GDM1 (cell line): ENCODE measurements at regions not wholly inside any gene's neighbourhood (a gene's known extent, or its start where the extent isn't known, plus 50 kb on each side); places are given as distances from the start of the nearest gene placed in this dataset.

Experiments
- DNase-seq: peaks from one replicate; lab custom pipeline; 2025; lab: John Stamatoyannopoulos, UW

- DNase-seq, result no peak
Measured at GRCh38 chr17:79192503-79193351, 118.1 kb downstream of the ENGASE start.

GRCh38 chr17:79191270-79191934, 116.8 kb downstream of the ENGASE start:
- DNase-seq, result no peak

- DNase-seq, result no peak
Measured at GRCh38 chr17:79189305-79189704, 114.7 kb downstream of the ENGASE start.

- no peak for DNase-seq
Measured at GRCh38 chr17:79188685-79189084, 114.1 kb downstream of the ENGASE start.

GRCh38 chr17:79188048-79188447, 113.4 kb downstream of the ENGASE start:
- DNase-seq, result no peak

- DNase-seq, result no peak
Measured at GRCh38 chr17:79187186-79187585, 112.6 kb downstream of the ENGASE start.

- DNase-seq, result no peak
Measured at GRCh38 chr17:79186406-79186805, 111.8 kb downstream of the ENGASE start.

GRCh38 chr17:79185671-79186070, 111.0 kb downstream of the ENGASE start:
- DNase-seq, result no peak

GRCh38 chr17:79184219-79184618, 109.6 kb downstream of the ENGASE start:
- DNase-seq, result no peak

GRCh38 chr17:79183293-79184158, 108.9 kb downstream of the ENGASE start:
- no peak for DNase-seq

- no peak for DNase-seq
Measured at GRCh38 chr17:79183043-79183292, 108.3 kb downstream of the ENGASE start.

GRCh38 chr17:79182176-79183042, 107.8 kb downstream of the ENGASE start:
- no peak for DNase-seq

- no peak for DNase-seq
Measured at GRCh38 chr17:79180358-79181005, 105.9 kb downstream of the ENGASE start.

- no peak for DNase-seq
Measured at GRCh38 chr17:79179334-79179733, 104.7 kb downstream of the ENGASE start.

GRCh38 chr17:79177877-79178276, 103.3 kb downstream of the ENGASE start:
- no peak for DNase-seq

- no peak for DNase-seq
Measured at GRCh38 chr17:79176792-79177601, 102.4 kb downstream of the ENGASE start.

GRCh38 chr17:79174905-79175856, 100.6 kb downstream of the ENGASE start:
- DNase-seq, result no peak

- DNase-seq, result no peak
Measured at GRCh38 chr17:79174193-79174765, 99.7 kb downstream of the ENGASE start.

- no peak for DNase-seq
Measured at GRCh38 chr17:79171188-79171587, 96.6 kb downstream of the ENGASE start.
